ENCODE measurements at regions not wholly inside any gene's neighbourhood (a gene's known extent, or its start where the extent isn't known, plus 50 kb on each side); places are given as distances from the start of the nearest gene placed in this dataset.
"Not testable (repeated sequence)": the region's sequence is repeated elsewhere in the genome, so short reads cannot be mapped to it uniquely, and the experiment has no call there.

- no peaks in the 10 kb centered on the region for H3K27me3 ChIP-seq
- no peaks in the 10 kb centered on the region for H3K9me3 ChIP-seq
- intact Hi-C loops (cut with DNase I): no loop called here
- no peak overlapping the region for H3K27ac ChIP-seq
- H3K36me3 ChIP-seq: no peaks in the 10 kb centered on the region
- H3K4me3 ChIP-seq: no peak overlapping the region
- no peak for TF ChIP-seq CTCF (IDR thresholded peaks at IDR 0.05)
- DNase-seq: no peak
- ATAC-seq: no peak
- H3K4me1 ChIP-seq: peaks cover 0 to 27% of the 10 kb centered on the region in 2 donors
These were observed 126.0 kb upstream of the RBPJ start for GRCh38 chr4:26194764-26195163.

DNA sequence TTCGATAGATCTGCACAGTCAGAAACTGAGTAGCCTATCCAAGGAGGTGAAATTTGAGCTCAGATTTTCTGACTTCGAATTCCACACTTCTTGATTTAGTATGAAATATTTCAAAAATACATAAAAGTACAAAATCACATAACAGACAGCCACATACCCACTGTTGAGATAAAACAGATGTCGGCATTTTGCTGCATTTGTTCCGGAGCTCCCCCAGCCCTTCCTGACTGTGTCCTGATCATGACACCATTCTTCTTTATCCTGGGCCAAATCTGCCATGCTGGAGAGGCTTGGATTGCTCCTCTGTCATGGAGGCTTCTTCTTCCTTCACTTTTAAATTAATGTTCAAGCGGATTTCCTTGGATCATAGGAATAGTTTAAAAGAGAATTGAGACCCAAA, 124.2 kb upstream of the RBPJ start:
- Histone ChIP-seq H3K4me1 (peaks cover 0 to 40% of the 10 kb centered on the region in 2 donors), H3K27ac (peak overlapping the region in 1 of 2 donors; percentile 78), H3K36me3 (no peaks in the 10 kb centered on the region), H3K27me3 (no peaks in the 10 kb centered on the region), H3K4me3 (no peak overlapping the region), H3K9me3 (no peaks in the 10 kb centered on the region)
- ATAC-seq (no peak), DNase-seq (no peak)
- intact Hi-C loops (cut with DNase I): no loop called here
- no peak for TF ChIP-seq CTCF (IDR thresholded peaks at IDR 0.05)

DNA sequence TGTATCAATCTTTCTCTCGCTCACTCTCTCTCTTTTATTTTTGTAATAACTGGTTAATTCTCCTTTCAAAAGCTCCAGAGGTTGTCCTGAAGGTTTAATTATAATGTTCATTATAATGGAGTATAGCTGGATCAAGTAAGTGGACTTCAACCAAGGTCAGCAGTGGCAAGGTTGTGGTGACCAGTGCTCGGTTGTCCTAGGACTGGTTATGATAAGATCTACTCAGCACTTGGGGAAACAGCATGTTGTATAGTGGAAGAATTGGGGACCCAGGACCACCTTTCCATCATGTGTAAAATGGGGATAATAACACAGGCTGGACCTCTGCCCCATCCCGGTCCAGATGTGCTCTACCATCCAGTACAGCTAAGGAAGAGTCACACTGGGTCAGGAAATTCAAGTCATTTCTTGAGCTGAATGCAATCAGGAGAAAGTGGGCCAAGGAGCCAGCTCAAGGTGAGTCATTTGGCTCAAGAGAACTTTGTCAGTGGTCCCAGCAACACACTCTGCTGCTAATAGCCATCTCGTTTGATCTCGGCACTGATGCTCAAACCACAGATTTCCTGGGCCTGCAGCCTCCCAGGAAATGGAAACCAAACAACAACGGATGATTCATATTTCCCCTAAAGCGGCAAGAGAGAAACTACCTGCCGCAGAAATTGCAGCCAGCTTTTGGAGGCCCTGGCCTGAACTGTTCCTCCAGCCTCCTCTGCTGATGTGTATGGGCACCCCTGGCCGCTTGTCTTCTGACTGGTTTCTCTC, 123.6 kb upstream of the RBPJ start:
- intact Hi-C loops (cut with DNase I): no loop called here
- peaks cover 0 to 46% of the 10 kb centered on the region in 2 donors for H3K4me1 ChIP-seq
- no peaks in the 10 kb centered on the region for H3K9me3 ChIP-seq
- DNase-seq: no peak
- no peak overlapping the region for H3K4me3 ChIP-seq
- H3K36me3 ChIP-seq: no peaks in the 10 kb centered on the region
- H3K27ac ChIP-seq: peak overlapping the region in 1 of 2 donors; percentile 78
- peak; percentile 21 for ATAC-seq
- no peaks in the 10 kb centered on the region for H3K27me3 ChIP-seq
- no peak for TF ChIP-seq CTCF (IDR thresholded peaks at IDR 0.05)

DNA sequence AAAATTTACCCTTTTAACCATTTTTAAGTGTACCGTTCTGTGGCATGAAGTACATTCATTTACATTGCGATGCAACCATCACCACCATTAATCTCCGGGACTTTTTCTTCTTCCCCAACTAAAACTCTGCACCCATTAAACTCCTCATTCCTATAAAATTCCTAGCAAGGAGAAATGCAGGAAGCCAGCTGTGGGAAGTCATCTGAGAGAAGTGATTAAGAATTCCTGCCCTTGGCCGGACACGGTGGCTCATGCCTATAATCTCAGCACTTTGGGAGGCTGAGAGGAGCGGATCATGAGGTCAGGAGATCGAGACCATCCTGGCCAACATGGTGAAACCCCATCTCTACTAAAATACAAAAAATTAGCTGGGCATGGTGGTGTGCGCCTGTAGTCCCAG, 121.9 kb upstream of the RBPJ start:
- peaks cover 0 to 47% of the 10 kb centered on the region in 2 donors for H3K4me1 ChIP-seq
- DNase-seq; H3K36me3 ChIP-seq; H3K4me3 ChIP-seq; H3K27ac ChIP-seq; ATAC-seq; H3K27me3 ChIP-seq; H3K9me3 ChIP-seq; intact Hi-C loops (cut with DNase I): not testable (repeated sequence)

DNA sequence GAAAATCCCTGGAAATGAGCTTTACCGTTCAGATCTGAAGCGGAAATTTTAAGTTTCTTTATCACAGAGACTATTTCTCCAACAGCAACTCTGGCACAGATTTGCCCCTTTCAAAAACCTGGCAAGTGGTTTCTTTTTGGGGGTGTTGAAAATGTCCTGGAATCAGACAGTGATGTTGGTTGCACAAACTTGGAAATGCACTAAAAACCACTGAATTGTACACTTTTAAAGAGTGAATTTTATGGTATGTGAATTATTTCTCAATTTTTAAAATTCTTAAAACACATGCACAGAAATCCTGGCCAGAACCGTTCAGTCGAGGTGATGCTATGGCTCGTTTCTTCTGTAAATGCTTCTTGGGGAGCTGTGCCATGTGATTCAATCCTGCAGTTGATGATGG, 121.2 kb upstream of the RBPJ start:
- no peak for TF ChIP-seq CTCF (IDR thresholded peaks at IDR 0.05)
- H3K36me3 ChIP-seq: no peaks in the 10 kb centered on the region
- no peaks in the 10 kb centered on the region for H3K9me3 ChIP-seq
- intact Hi-C loops (cut with DNase I): no loop called here
- no peak for DNase-seq
- ATAC-seq: no peak
- no peaks in the 10 kb centered on the region for H3K27me3 ChIP-seq
- no peak overlapping the region for H3K27ac ChIP-seq
- peaks cover 0 to 52% of the 10 kb centered on the region in 2 donors for H3K4me1 ChIP-seq
- H3K4me3 ChIP-seq: no peak overlapping the region

DNA sequence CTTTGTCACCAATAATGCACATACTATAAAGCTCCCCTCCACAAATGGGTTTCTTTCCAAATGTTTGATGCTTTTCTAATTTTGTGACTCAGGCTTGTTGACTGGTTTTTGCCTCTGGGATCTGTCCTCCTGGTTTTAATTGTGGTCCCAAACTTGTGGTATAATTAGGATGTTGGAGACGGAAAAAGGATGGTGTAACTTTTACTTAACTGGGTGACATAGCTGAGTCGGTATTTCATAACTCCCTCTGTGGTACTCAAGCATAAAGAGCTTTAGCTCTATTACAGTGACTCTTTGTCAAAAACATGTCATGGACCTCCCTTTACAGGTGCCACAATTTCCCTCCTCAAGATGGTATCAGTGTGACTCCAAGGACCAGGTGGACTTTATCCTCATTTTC, 119.7 kb upstream of the RBPJ start:
- no peaks in the 10 kb centered on the region for H3K9me3 ChIP-seq
- peak overlapping the region in 1 of 2 donors; percentile 73 for H3K27ac ChIP-seq
- no peak for TF ChIP-seq CTCF (IDR thresholded peaks at IDR 0.05)
- no peaks in the 10 kb centered on the region for H3K27me3 ChIP-seq
- intact Hi-C loops (cut with DNase I): no loop called here
- ATAC-seq (no peak), DNase-seq (no peak)
- no peak overlapping the region for H3K4me3 ChIP-seq
- no peaks in the 10 kb centered on the region for H3K36me3 ChIP-seq
- peaks cover 0 to 52% of the 10 kb centered on the region in 2 donors for H3K4me1 ChIP-seq

Measured in left lung (tissue), 4 donors.